ENCODE measurements at regions not wholly inside any gene's neighbourhood (a gene's known extent, or its start where the extent isn't known, plus 50 kb on each side); places are given as distances from the start of the nearest gene placed in this dataset.

- TF ChIP-seq POLR2A (IDR thresholded peaks at IDR 0.05; ENCODE audit: low read depth, low read length) (no peak), PAX5 (IDR thresholded peaks at IDR 0.05; ENCODE audit: insufficient read depth, low read length, severe bottlenecking) (no peak), SPI1 (IDR thresholded peaks at IDR 0.05; ENCODE audit: low read depth, low read length) (no peak), POLR2AphosphoS5 (IDR thresholded peaks at IDR 0.05; ENCODE audit: low read depth, low read length) (no peak), POU2F2 (IDR thresholded peaks at IDR 0.05; ENCODE audit: low read depth, low read length) (no peak), TAF1 (IDR thresholded peaks at IDR 0.05; ENCODE audit: low read depth, low read length) (no peak)
- FAIRE-seq (no peak), DNase-seq (ENCODE audit: insufficient read length, low spot score) (no peak)
Measured at GRCh38 chr12:30110498-30110897, 326.8 kb upstream of the TMTC1 start.

- TF ChIP-seq POU2F2 (IDR thresholded peaks at IDR 0.05; ENCODE audit: low read depth, low read length) (no peak), TAF1 (IDR thresholded peaks at IDR 0.05; ENCODE audit: low read depth, low read length) (no peak), SPI1 (IDR thresholded peaks at IDR 0.05; ENCODE audit: low read depth, low read length) (no peak), PAX5 (IDR thresholded peaks at IDR 0.05; ENCODE audit: insufficient read depth, low read length, severe bottlenecking) (no peak), POLR2AphosphoS5 (IDR thresholded peaks at IDR 0.05; ENCODE audit: low read depth, low read length) (no peak), POLR2A (IDR thresholded peaks at IDR 0.05; ENCODE audit: low read depth, low read length) (no peak)
- DNase-seq (ENCODE audit: insufficient read length, low spot score) = no peak
- no peak for FAIRE-seq
Measured at GRCh38 chr12:30108666-30109065, 324.9 kb upstream of the TMTC1 start.

- TF ChIP-seq POU2F2 (IDR thresholded peaks at IDR 0.05; ENCODE audit: low read depth, low read length) (no peak), TAF1 (IDR thresholded peaks at IDR 0.05; ENCODE audit: low read depth, low read length) (no peak)
- no peak for FAIRE-seq
- no peak for DNase-seq (ENCODE audit: insufficient read length, low spot score)
Measured at GRCh38 chr12:30106204-30106965, 322.6 kb upstream of the TMTC1 start.

- no peak for DNase-seq (ENCODE audit: insufficient read length, low spot score)
- no peak for TF ChIP-seq POLR2AphosphoS5 (IDR thresholded peaks at IDR 0.05; ENCODE audit: low read depth, low read length)
- TF ChIP-seq PAX5 (IDR thresholded peaks at IDR 0.05; ENCODE audit: insufficient read depth, low read length, severe bottlenecking) = no peak
- no peak for TF ChIP-seq TAF1 (IDR thresholded peaks at IDR 0.05; ENCODE audit: low read depth, low read length)
- TF ChIP-seq SPI1 (IDR thresholded peaks at IDR 0.05; ENCODE audit: low read depth, low read length) = no peak
- TF ChIP-seq POU2F2 (IDR thresholded peaks at IDR 0.05; ENCODE audit: low read depth, low read length) = no peak
- no peak for TF ChIP-seq POLR2A (IDR thresholded peaks at IDR 0.05; ENCODE audit: low read depth, low read length)
- FAIRE-seq = no peak
Measured at GRCh38 chr12:30105505-30105904, 321.8 kb upstream of the TMTC1 start.

- TF ChIP-seq POU2F2 (IDR thresholded peaks at IDR 0.05; ENCODE audit: low read depth, low read length) (no peak), POLR2A (IDR thresholded peaks at IDR 0.05; ENCODE audit: low read depth, low read length) (no peak), POLR2AphosphoS5 (IDR thresholded peaks at IDR 0.05; ENCODE audit: low read depth, low read length) (no peak), SPI1 (IDR thresholded peaks at IDR 0.05; ENCODE audit: low read depth, low read length) (no peak), PAX5 (IDR thresholded peaks at IDR 0.05; ENCODE audit: insufficient read depth, low read length, severe bottlenecking) (no peak), TAF1 (IDR thresholded peaks at IDR 0.05; ENCODE audit: low read depth, low read length) (no peak)
- no peak for FAIRE-seq
- no peak for DNase-seq (ENCODE audit: insufficient read length, low spot score)
Measured at GRCh38 chr12:30104971-30105370, 321.2 kb upstream of the TMTC1 start.

GRCh38 chr12:30100741-30101140, 317.0 kb upstream of the TMTC1 start:
- DNase-seq (ENCODE audit: insufficient read length, low spot score) = no peak
- no peak for FAIRE-seq
- TF ChIP-seq TAF1 (IDR thresholded peaks at IDR 0.05; ENCODE audit: low read depth, low read length) (no peak), POLR2AphosphoS5 (IDR thresholded peaks at IDR 0.05; ENCODE audit: low read depth, low read length) (no peak), PAX5 (IDR thresholded peaks at IDR 0.05; ENCODE audit: insufficient read depth, low read length, severe bottlenecking) (no peak), POLR2A (IDR thresholded peaks at IDR 0.05; ENCODE audit: low read depth, low read length) (no peak), SPI1 (IDR thresholded peaks at IDR 0.05; ENCODE audit: low read depth, low read length) (no peak), POU2F2 (IDR thresholded peaks at IDR 0.05; ENCODE audit: low read depth, low read length) (no peak)

GRCh38 chr12:30098677-30099076, 314.9 kb upstream of the TMTC1 start:
- no peak for TF ChIP-seq POU2F2 (IDR thresholded peaks at IDR 0.05; ENCODE audit: low read depth, low read length)
- no peak for TF ChIP-seq POLR2A (IDR thresholded peaks at IDR 0.05; ENCODE audit: low read depth, low read length)
- no peak for TF ChIP-seq TAF1 (IDR thresholded peaks at IDR 0.05; ENCODE audit: low read depth, low read length)
- TF ChIP-seq PAX5 (IDR thresholded peaks at IDR 0.05; ENCODE audit: insufficient read depth, low read length, severe bottlenecking) = no peak
- TF ChIP-seq POLR2AphosphoS5 (IDR thresholded peaks at IDR 0.05; ENCODE audit: low read depth, low read length) = no peak
- TF ChIP-seq SPI1 (IDR thresholded peaks at IDR 0.05; ENCODE audit: low read depth, low read length) = no peak
- FAIRE-seq (no peak), DNase-seq (ENCODE audit: insufficient read length, low spot score) (no peak)

GRCh38 chr12:30095511-30095910, 311.8 kb upstream of the TMTC1 start:
- TF ChIP-seq SPI1 (IDR thresholded peaks at IDR 0.05; ENCODE audit: low read depth, low read length) (no peak), POLR2A (IDR thresholded peaks at IDR 0.05; ENCODE audit: low read depth, low read length) (no peak), POLR2AphosphoS5 (IDR thresholded peaks at IDR 0.05; ENCODE audit: low read depth, low read length) (no peak)
- no peak for DNase-seq (ENCODE audit: insufficient read length, low spot score)
- FAIRE-seq = no peak

- FAIRE-seq = no peak
- TF ChIP-seq PAX5 (IDR thresholded peaks at IDR 0.05; ENCODE audit: insufficient read depth, low read length, severe bottlenecking) (no peak), POLR2A (IDR thresholded peaks at IDR 0.05; ENCODE audit: low read depth, low read length) (no peak), SPI1 (IDR thresholded peaks at IDR 0.05; ENCODE audit: low read depth, low read length) (no peak), POLR2AphosphoS5 (IDR thresholded peaks at IDR 0.05; ENCODE audit: low read depth, low read length) (no peak), POU2F2 (IDR thresholded peaks at IDR 0.05; ENCODE audit: low read depth, low read length) (no peak), TAF1 (IDR thresholded peaks at IDR 0.05; ENCODE audit: low read depth, low read length) (no peak)
- no peak for DNase-seq (ENCODE audit: insufficient read length, low spot score)
Measured at GRCh38 chr12:30092983-30093617, 309.4 kb upstream of the TMTC1 start.

- DNase-seq (ENCODE audit: insufficient read length, low spot score) (no peak), FAIRE-seq (no peak)
- TF ChIP-seq POLR2A (IDR thresholded peaks at IDR 0.05; ENCODE audit: low read depth, low read length) (no peak), POU2F2 (IDR thresholded peaks at IDR 0.05; ENCODE audit: low read depth, low read length) (no peak), PAX5 (IDR thresholded peaks at IDR 0.05; ENCODE audit: insufficient read depth, low read length, severe bottlenecking) (no peak), SPI1 (IDR thresholded peaks at IDR 0.05; ENCODE audit: low read depth, low read length) (no peak), TAF1 (IDR thresholded peaks at IDR 0.05; ENCODE audit: low read depth, low read length) (no peak), POLR2AphosphoS5 (IDR thresholded peaks at IDR 0.05; ENCODE audit: low read depth, low read length) (no peak)
Measured at GRCh38 chr12:30090258-30090657, 306.5 kb upstream of the TMTC1 start.

All from GM12891 (cell line).